ENCODE measurements at regions not wholly inside any gene's neighbourhood (a gene's known extent, or its start where the extent isn't known, plus 50 kb on each side); places are given as distances from the start of the nearest gene placed in this dataset.
A peak's percentile ranks its signal among the peaks of the same experiment; 100 is the strongest.
"Not testable (repeated sequence)": the region's sequence is repeated elsewhere in the genome, so short reads cannot be mapped to it uniquely, and the experiment has no call there.

DNA sequence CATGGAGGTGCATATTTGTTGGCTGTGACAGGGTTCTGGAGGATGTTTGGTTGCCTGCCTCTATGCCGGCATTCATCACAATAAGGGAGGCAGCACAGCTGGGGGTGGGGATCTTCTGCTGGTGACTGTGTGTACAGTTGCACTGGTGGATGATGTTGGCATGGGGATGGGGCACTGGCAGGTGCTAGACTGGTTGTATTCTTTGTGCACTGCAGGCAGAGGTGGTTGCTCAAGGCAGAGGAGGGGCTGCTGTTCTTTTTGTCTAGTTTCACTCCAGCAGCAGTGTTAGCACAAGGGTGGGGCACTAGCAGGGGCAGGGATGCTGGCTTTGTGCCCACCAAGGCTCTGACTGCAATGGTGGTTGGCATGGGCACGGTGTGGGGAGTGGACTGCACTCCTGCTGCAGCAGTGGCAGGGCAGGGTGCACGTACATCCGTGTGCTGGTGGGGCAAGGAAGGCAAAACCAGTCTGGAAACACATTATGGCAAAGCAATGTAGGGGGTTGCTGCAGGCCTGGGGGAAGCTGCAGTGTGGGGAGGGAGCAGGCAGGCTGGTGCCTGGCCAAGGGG, 69.3 kb downstream of the ISOC1 start:
- no peak for DNase-seq (ENCODE audit: low spot score)

GRCh38 chr5:129170050-129170449, 75.5 kb downstream of the ISOC1 start:
- no peak for DNase-seq (ENCODE audit: low spot score)

DNA sequence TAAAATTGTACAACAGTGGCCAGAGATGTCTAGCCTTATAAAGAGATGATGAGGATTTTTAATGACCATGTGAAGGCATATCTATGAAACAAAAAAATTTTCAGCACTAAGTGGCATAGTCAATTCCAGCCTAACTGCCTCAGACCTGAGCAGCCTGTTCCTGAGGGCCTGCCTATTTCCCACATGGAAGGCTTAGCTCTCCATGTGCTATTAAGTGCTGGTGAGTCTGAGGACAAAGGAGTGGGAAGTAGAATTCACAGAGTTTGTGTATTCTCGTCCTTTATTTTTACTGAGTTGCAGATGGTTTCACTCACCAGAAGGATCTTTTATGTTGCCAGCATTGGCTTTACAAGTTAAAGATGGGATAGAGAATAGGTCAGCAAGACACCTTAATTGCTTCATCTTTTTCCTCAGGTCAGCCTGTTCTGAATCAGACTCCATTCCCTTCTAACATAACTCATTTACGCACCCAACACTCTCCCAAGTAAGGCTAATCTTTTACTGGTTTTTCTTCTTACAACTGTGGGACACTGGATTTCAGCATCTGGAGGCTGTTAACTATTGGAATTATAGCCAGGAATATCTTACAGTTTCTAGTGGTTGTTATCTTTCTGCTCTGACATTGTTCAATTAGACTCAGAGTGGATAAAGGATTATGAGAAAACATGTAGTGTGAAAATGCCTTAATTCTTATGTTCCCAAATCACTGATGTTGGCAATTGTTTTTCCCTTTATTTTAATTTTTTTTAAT, 76.8 kb downstream of the ISOC1 start:
- DNase-seq (ENCODE audit: low spot score), result no peak

DNA sequence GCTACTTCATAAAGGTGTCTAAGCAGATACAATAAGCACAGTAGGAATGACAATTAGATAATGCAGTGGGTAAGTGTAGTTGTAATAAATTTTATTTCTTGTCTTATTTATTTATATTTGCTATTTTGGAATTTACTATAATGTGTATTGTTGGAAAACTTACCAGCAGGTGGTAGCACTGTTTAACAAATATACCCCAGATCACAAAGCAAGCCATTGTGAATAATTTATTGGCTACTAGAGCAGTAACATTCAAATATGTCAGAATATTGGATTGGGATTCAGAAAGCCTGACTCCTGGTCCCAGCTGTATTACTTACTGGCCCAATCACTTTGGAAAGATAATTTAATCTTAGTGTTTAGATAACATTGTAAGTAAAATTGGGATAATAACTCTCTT, 78.0 kb downstream of the ISOC1 start:
- DNase-seq (ENCODE audit: low spot score), result peak; percentile 2

- DNase-seq (ENCODE audit: low spot score), result no peak
Observed at GRCh38 chr5:129173771-129174170, 79.2 kb downstream of the ISOC1 start.

DNA sequence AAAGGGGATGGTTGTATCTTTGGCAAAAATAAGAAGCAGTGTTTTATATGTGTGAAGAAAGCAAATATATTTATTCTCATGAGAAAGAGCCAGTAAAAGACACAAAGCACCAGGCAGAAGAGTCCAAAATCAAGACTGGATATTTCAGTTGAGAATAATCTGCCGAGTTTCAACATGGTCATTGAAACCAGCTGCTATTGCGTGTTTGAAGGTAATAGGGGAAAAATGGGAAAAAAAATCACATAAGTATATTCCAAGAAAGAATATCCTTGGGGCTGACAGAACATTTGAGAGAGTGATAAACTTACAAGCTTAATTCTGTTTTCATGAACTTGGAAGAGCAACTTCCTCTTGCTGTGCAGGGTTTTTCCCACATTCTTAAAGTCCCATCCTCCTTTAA, 79.9 kb downstream of the ISOC1 start:
- DNase-seq (ENCODE audit: low spot score), result no peak

DNA sequence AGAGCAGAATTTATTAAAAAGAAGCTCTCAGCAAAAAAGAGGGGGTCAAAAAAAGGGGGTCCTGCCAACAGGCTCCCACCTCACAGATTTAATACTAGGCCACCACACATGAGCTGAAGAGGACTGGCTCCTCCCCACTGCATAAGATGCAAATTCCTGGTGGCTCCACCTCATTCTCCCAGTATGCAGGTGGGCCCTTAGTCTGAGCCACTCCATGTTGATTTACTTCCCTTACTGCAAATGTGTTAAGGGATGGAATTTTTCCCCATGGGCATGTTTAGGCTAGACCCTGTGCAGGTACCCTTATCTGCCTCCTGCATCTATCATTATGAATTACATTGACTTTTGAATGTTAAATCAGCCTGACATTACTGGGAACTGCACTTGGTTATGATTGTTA, 82.9 kb downstream of the ISOC1 start:
- no peak for DNase-seq (ENCODE audit: low spot score)

- DNase-seq (ENCODE audit: low spot score), result no peak
Observed at GRCh38 chr5:129199308-129199707, 104.8 kb downstream of the ISOC1 start.

DNA sequence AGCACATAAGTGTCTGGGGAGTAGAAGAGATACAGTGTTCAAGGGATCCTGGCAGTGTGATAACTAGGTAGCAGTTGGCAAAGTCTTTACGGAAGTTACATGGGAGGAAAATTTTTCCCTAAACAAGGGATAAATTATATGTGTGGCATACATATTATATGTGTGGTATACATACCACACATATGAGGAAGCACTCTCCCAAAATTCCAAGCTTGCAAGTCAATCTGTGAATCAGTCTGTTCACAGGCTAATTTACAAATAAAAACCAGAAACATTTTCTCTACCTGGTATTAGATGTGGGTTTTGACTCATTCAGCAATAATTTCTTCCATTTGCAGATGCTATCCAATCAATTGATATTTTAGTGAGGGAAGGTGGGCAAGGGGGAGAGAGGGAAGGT, 110.0 kb downstream of the ISOC1 start:
- DNase-seq (ENCODE audit: low spot score), result no peak

- DNase-seq (ENCODE audit: low spot score), result no peak
Observed at GRCh38 chr5:129216001-129216400, 121.5 kb downstream of the ISOC1 start.

DNA sequence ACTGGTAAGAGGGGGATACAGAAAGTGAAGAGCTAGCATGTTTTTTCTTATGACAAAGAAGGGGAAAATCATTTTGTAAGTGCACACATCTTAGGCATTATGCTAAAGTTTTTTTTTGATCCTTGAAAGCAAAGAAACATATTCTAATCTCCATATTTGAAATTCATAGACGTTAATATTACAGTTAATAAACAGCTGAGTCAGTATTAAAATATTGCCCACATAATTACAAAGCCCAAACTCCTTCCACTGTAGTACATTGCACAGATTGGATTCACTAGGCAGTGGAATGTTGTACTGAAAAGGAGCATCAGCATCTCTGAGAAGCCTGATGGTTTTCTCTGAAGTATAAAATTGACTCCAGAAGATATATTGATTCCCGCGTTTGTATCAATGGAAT, 122.6 kb downstream of the ISOC1 start:
- no peak for DNase-seq (ENCODE audit: low spot score)

- DNase-seq (ENCODE audit: low spot score), result no peak
Observed at GRCh38 chr5:129223178-129223577, 128.6 kb downstream of the ISOC1 start.

- no peak for DNase-seq (ENCODE audit: low spot score)
Observed at GRCh38 chr5:129228577-129228976, 134.0 kb downstream of the ISOC1 start.

- no peak for DNase-seq (ENCODE audit: low spot score)
Observed at GRCh38 chr5:129241755-129242154, 147.2 kb downstream of the ISOC1 start.

DNA sequence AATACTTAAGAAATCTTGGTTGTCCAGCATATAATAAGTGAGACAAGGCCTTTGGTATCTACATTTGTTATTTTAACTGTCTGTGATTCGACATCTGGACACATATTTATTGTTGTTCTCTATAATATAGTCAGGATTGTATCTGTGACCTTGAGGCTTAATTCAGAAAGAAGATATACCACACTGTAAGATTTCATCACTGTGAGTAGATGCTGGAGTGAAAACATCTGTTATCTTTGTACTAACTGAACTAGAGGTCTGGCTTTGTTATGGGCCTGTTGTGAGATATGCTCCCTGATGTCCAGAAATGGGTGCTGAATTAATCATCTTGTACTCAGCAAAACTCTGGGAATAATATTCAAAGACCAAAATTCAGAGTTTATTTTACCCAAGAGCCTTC, 148.5 kb downstream of the ISOC1 start:
- DNase-seq (ENCODE audit: low spot score), result no peak

- peak; percentile 2 for DNase-seq (ENCODE audit: low spot score)
Observed at GRCh38 chr5:129244478-129244877, 149.9 kb downstream of the ISOC1 start.

DNA sequence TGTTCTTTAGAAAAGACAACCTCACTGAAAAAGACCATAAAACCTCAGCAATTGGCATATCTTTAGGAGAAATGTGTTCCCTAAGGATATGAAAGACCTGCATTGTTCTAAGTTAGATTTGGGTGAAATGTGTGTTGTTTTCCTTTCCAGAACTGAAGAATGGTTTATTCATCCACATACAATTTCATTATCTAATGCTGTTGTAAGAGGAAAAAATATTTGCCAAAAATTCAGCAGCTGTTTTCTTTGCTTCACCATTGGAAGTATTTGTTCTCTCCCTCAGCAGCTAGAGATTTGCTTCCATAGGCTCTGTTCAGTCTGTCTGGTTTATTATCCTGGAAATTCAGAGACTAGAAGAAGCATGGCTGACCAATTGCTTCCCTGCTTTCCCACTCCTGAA, 150.9 kb downstream of the ISOC1 start:
- no peak for DNase-seq (ENCODE audit: low spot score)

- DNase-seq (ENCODE audit: low spot score), result no peak
Observed at GRCh38 chr5:129246088-129246487, 151.5 kb downstream of the ISOC1 start.

DNA sequence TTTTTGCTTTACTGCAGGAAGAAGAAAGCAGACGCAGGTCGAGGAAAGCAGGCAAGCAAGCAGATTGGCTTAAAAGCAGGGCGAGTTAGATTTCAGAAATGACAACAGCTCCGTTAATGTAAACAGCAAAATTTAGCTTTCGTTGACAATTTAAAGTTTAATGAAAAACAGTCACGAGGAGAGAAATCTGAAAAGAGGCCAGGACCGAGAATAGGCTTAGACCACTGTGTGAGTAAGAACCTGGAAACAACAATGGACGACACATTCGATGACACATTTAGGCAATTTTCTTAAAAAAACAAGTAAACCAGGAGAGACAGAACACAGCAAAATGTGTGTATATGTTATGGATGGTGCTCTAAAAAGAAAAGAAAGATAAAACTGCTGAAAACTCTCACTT, 155.3 kb downstream of the ISOC1 start:
- no peak for DNase-seq (ENCODE audit: low spot score)

- DNase-seq (ENCODE audit: low spot score), result peak; percentile 14
Observed at GRCh38 chr5:129271308-129271707, 176.8 kb downstream of the ISOC1 start.

DNA sequence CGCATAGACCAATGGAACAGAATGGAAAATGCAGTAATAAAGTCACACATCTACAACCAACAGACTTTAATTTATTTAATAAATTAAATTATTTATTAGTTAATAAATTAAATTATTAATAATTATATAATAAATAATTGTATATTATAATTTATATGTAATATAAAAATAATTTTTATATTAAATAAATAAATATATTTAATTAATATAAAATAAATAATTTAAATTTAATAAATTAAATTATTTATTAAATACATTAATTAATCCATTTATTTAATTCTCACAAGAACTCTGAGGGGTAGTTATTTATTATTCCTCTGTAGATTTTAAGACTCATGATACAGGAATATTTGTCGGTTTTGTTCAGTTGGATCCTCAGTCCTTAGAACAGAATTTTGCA, 176.1 kb upstream of the ADAMTS19 start:
- no peak for DNase-seq (ENCODE audit: low spot score)

GRCh38 chr5:129294216-129294615, 165.9 kb upstream of the ADAMTS19 start:
- DNase-seq (ENCODE audit: low spot score), result not testable (repeated sequence)

DNA sequence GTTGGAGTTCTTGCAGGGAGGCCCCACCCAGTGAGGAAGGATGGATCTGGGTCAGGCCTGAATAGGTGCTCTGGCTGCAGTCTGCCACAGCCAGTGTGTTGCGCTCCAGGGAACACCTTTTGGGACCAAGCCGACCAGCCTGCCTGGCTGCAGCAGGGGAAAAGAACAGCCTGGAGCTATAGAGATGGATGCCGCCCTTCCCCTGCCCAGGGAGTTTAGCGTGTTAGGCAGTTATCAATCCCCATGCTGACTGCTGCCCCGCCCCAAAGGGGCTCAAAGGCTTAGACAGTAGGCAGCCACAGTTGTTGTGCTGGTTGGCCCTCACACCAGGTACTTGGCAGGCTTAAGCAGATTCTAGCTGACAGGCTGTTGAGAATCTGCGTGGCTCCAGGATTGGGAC, 153.4 kb upstream of the ADAMTS19 start:
- no peak for DNase-seq (ENCODE audit: low spot score)

DNA sequence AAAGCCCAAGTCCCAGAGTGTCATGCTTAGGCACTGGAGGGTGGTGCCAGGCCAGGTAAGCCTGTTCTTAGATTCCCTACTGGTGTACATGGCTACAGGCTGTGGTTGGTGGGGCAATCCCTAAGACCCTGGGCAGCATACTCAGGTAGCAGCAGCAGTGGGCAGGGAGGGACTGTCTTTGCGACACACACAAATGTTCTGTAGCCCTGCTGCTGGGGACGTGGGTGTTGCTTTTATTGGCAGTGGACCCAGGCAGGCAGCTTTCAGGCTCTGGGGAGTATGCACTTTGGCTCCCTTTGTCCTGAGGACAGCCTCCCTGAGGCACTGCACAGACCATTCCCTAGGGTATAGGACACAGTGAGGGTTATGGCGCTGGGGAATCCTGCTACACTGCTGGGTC, 137.1 kb upstream of the ADAMTS19 start:
- DNase-seq (ENCODE audit: low spot score), result no peak

All from A172 (cell line).